Osteocyte (in vitro differentiated cells): ENCODE measurements at regions not wholly inside any gene's neighbourhood (a gene's known extent, or its start where the extent isn't known, plus 50 kb on each side); places are given as distances from the start of the nearest gene placed in this dataset.
"Not testable (repeated sequence)": the region's sequence is repeated elsewhere in the genome, so short reads cannot be mapped to it uniquely, and the experiment has no call there.

ENCODE experiments used
- DNase-seq: peaks from one replicate; pipeline ENCODE4 v3.0.0; 2021; ENCODE audit warnings: mixed read lengths; ENCODE audit not compliant: unreplicated experiment; ENCODE audit errors: extremely low spot score
- H3K27ac Mint-ChIP-seq: one replicate; pipeline ENCODE4 v1.8.0; 2021; ENCODE audit warnings: mild to moderate bottlenecking, mixed read lengths; ENCODE audit not compliant: unreplicated experiment
- H3K27me3 Mint-ChIP-seq: one replicate; pipeline ENCODE4 v1.8.0; 2021; ENCODE audit warnings: mixed read lengths; ENCODE audit not compliant: unreplicated experiment
- H3K36me3 Mint-ChIP-seq: one replicate; pipeline ENCODE4 v1.8.0; 2021; ENCODE audit warnings: mixed read lengths; ENCODE audit not compliant: unreplicated experiment
- H3K4me1 Mint-ChIP-seq: one replicate; pipeline ENCODE4 v1.8.0; 2021; ENCODE audit warnings: mixed read lengths; ENCODE audit not compliant: unreplicated experiment
- H3K4me3 Mint-ChIP-seq: one replicate; pipeline ENCODE4 v1.8.0; 2021; ENCODE audit warnings: mild to moderate bottlenecking, moderate library complexity, mixed read lengths; ENCODE audit not compliant: unreplicated experiment
- H3K9me3 Mint-ChIP-seq: one replicate; pipeline ENCODE4 v1.8.0; 2021; ENCODE audit warnings: mixed read lengths; ENCODE audit not compliant: unreplicated experiment
- TF ChIP-seq, protein P1 (sequence below): fragments of 200-600 bp; sonication (generic); IDR thresholded peaks from 2 replicates; pipeline ENCODE4 v1.5.0; 2021; ENCODE audit warnings: antibody characterized with exemption, mild to moderate bottlenecking, moderate library complexity

DNA sequence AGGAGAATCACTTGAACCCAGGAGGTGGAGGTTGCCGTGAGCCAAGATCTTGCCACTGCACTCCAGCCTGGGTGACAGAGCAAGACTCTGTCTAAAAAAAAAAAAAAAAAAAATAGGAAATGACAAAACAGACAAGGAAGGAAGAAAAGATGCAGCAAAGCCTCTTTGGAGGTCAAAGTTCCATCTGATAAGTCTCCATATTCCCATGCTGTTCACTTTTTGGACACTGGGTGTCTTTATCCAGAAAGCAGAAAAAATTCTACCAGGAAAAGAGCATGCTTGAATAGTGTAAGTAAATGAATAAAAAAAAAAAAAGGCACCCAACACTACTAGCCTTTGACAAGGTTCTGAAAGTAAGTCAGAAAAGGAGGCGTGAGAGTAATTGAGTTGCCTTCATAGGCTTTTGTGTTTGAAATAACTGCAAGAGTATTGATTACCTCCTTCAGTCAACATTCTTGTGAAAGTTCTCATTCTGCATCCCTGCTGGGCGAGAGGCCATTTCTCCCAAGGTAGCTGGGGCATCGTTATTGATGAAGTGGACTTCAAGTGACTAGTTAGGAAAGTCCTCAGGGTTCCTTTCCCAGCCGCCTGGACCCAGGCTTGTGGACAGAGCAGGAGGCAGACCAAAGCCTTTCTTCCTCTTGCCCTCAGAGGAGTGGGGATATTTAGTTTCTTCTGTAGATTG is 133.3 kb upstream of the KIF5B start:
- Mint-ChIP-seq H3K4me3 (no peak overlapping the region), H3K4me1 (peaks cover 2% of the 10 kb centered on the region), H3K27me3 (no peaks in the 10 kb centered on the region), H3K36me3 (no peaks in the 10 kb centered on the region), H3K27ac (no peak overlapping the region), H3K9me3 (no peaks in the 10 kb centered on the region)
- DNase-seq, result no peak
- TF ChIP-seq, protein P1, sequence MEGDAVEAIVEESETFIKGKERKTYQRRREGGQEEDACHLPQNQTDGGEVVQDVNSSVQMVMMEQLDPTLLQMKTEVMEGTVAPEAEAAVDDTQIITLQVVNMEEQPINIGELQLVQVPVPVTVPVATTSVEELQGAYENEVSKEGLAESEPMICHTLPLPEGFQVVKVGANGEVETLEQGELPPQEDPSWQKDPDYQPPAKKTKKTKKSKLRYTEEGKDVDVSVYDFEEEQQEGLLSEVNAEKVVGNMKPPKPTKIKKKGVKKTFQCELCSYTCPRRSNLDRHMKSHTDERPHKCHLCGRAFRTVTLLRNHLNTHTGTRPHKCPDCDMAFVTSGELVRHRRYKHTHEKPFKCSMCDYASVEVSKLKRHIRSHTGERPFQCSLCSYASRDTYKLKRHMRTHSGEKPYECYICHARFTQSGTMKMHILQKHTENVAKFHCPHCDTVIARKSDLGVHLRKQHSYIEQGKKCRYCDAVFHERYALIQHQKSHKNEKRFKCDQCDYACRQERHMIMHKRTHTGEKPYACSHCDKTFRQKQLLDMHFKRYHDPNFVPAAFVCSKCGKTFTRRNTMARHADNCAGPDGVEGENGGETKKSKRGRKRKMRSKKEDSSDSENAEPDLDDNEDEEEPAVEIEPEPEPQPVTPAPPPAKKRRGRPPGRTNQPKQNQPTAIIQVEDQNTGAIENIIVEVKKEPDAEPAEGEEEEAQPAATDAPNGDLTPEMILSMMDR, result no peak

DNA sequence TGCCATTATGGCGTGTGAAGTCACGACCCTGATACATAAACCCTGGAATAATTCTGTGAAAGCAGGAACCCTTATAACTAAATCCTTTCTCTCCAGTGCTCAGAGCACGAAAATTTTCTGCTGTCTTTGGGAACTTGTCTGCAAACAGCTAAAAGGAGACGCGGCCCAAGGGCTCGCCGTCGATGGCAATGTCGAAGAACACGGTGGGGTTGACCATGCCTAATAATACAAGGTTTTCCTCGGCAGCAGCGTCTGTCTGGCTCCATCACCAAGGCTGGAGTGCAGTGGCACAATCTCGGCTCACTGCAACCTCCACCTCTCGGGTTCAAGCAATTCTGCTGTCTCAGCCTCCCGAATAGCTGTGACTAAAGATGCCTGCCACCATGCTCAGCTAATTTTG is 132.4 kb upstream of the KIF5B start:
- not testable (repeated sequence) for H3K4me1 Mint-ChIP-seq, DNase-seq, H3K4me3 Mint-ChIP-seq, H3K9me3 Mint-ChIP-seq, H3K27ac Mint-ChIP-seq, H3K36me3 Mint-ChIP-seq, H3K27me3 Mint-ChIP-seq

DNA sequence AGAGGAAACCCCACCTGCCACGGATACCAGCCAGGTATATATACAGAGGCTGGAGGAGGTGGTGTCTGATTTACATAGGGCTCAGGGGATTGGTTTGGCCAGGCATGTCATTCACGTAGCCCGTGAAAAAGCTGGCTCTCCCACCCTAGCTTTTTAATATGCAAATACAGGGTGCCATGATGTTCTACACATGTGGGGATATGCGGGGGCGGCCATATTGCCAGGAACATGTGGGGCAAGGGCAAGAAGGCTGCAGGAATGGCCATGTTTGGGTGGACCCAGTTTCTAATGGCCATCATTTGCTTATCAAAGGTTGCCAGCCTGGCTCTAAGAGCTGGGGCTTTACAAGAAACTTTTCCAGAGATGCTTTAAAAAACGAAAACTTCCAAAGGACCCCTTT is 131.5 kb upstream of the KIF5B start:
- Mint-ChIP-seq H3K27me3 (no peaks in the 10 kb centered on the region), H3K4me3 (no peak overlapping the region)
- DNase-seq, result no peak

DNA sequence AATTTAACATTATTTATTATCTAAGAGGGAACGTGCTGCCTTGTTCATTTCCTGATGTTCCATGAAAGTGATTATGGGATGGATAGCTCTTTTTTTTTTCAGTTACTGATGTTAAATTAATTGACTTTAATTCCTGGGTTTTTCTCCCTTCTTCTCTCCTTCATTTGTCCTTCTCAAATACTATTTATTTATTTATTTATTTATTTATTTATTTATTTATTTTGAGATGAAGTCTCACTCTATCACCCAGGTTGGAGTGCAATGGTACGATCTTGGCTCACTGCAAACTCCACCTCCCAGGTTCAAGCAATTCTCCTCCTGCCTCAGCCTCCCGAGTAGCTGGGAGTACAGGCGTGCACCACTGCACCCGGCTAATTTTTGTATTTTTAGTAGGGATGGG is 127.4 kb upstream of the KIF5B start:
- not testable (repeated sequence) for H3K4me1 Mint-ChIP-seq, H3K4me3 Mint-ChIP-seq, H3K36me3 Mint-ChIP-seq, DNase-seq, H3K27me3 Mint-ChIP-seq, H3K27ac Mint-ChIP-seq, H3K9me3 Mint-ChIP-seq

More for the DNA sequence above, 131.5 kb upstream of the KIF5B start:
- Mint-ChIP-seq H3K27ac (no peak overlapping the region), H3K36me3 (no peaks in the 10 kb centered on the region), H3K9me3 (no peaks in the 10 kb centered on the region), H3K4me1 (peaks cover 2% of the 10 kb centered on the region)
- TF ChIP-seq, protein P1, result no peak

DNA sequence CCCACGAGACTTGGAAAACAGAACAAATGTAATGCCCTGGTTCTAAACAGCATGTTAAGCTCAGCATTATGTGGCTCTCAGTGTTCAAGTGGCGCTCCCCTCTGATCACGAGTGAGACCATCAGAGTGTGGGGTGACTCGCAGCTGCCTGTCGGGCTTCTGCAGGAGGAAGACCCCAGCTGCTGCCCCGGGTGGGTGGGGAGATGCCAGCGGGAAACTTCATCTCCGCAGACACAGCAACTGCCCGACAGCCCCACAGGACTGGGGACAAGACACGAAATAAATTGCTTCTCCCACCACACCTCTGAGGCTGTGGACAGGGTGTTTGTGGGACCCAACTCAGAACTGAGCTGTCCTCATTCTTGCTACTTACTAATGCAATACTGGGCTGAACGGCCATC is 126.3 kb upstream of the KIF5B start:
- Mint-ChIP-seq H3K4me1 (no peaks in the 10 kb centered on the region), H3K27me3 (no peaks in the 10 kb centered on the region), H3K4me3 (no peak overlapping the region), H3K27ac (no peak overlapping the region), H3K36me3 (no peaks in the 10 kb centered on the region), H3K9me3 (no peaks in the 10 kb centered on the region)
- no peak for DNase-seq
- TF ChIP-seq, protein P1, result no peak

DNA sequence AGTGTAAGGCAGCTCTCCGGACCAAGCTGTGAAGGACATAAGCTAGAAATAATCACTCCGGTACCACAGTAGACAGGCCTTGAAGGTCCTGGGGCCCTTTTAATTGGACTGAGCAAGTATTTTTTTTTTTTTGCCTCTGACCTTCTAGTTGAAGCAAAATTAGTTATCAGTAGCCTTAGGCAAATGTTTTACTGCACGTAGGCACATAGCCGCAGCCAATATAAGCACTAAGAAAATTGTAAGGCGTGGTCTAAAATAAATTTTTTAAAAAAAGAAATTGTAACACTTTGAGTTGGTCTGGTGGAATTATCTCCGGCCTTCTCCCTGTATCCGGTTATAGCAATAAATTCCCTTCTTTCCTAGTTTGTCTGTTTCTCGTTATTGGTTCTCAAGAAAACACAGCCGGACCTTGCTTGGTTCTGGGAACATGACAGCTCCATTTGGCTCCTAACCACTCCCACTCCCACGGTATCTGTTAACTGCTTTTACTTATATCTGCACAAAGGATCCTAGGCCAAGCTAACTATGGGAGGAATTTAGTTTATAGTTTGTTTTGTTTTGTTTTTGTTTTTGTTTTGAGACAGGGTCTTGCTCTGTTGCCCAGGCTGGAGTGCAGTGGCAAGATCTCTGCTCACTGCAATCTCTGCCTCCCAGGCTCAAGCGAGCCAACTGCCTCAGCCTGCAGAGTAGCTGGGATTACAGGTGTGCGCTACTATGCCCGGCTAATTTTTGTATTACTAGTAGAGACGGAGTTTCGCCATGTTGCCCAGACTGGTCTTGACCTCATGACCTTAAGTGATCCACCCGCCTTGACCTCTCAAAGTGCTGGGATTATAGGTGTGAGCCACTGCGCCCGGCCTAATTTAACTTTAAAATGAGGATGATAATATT is 124.4 kb upstream of the KIF5B start:
- Mint-ChIP-seq H3K4me3 (no peak overlapping the region), H3K9me3 (no peaks in the 10 kb centered on the region), H3K4me1 (no peaks in the 10 kb centered on the region), H3K27ac (no peak overlapping the region), H3K36me3 (no peaks in the 10 kb centered on the region), H3K27me3 (no peaks in the 10 kb centered on the region)
- TF ChIP-seq, protein P1, result no peak
- no peak for DNase-seq
